GM12878 (cell line): ENCODE measurements at regions not wholly inside any gene's neighbourhood (a gene's known extent, or its start where the extent isn't known, plus 50 kb on each side); places are given as distances from the start of the nearest gene placed in this dataset.

Experiments
- IKZF2 ChIP-seq, 2 experiments: fragments of 450-650 bp; IDR thresholded peaks; 2 replicates each; pipeline ENCODE4 v1.6.1; 2017; ENCODE audit warnings: mild to moderate bottlenecking in 2 of 2, moderate library complexity in 2 of 2
- NFYB ChIP-seq: IDR thresholded peaks from 2 replicates; pipeline ENCODE4 v1.6.1; 2011; ENCODE audit warnings: low read depth, mild to moderate bottlenecking, low read length, improper control_type of control experiment, moderate library complexity; ENCODE audit not compliant: insufficient read depth
- RAD21 ChIP-seq: IDR thresholded peaks from 2 replicates; pipeline ENCODE4 v1.6.1; 2011; ENCODE audit warnings: mild to moderate bottlenecking, low read depth, low read length, moderate library complexity; ENCODE audit not compliant: insufficient read depth
- SUZ12 ChIP-seq: fragments of 200-600 bp; sonication (generic); IDR thresholded peaks from one replicate; pipeline ENCODE4 v1.6.1; 2018; ENCODE audit warnings: antibody characterized with exemption, mild to moderate bottlenecking; ENCODE audit not compliant: unreplicated experiment
- TF ChIP-seq, protein P1 (sequence below), 3 experiments: IDR thresholded peaks in 2 of 3; conservative IDR thresholded peaks in 1 of 3; 2 replicates each; pipeline ENCODE4 v1.5.1; 2011; ENCODE audit warnings: low read depth in 3 of 3, low read length in 3 of 3, mild to moderate bottlenecking in 3 of 3, control low read depth in 2 of 3, moderate library complexity in 2 of 3, inconsistent platforms in 1 of 3, mixed read lengths in 1 of 3; ENCODE audit not compliant: control insufficient read depth in 2 of 3, insufficient read depth in 1 of 3; ENCODE audit errors: extremely low read depth in 1 of 3
- TF ChIP-seq, protein P2 (sequence below): fragments of 450-650 bp; IDR thresholded peaks from 2 replicates; pipeline ENCODE4 v1.6.1; 2017; ENCODE audit warnings: mild to moderate bottlenecking, low read depth, inconsistent platforms; ENCODE audit not compliant: poor library complexity, severe bottlenecking

DNA sequence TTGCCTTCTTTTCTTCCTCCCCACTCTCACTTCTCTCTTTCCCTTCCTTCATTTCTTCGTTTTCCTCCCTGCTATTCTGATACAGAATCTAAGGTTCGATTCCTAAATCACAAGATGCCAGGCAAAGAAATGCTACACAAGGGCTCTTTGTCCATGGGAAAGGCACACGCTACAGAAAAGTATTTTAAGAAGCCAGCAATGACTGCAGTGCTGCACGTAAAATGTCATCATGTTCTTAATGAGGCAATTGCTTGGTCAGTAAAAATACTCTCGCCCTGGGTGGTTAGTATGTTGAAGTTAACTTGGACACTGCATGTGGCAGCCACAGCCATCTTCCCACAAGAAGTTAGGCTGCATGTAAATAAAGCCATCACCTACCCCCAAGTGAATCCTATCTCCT lies 178.4 kb downstream of the DHX15 start:
- TF ChIP-seq, protein P1, sequence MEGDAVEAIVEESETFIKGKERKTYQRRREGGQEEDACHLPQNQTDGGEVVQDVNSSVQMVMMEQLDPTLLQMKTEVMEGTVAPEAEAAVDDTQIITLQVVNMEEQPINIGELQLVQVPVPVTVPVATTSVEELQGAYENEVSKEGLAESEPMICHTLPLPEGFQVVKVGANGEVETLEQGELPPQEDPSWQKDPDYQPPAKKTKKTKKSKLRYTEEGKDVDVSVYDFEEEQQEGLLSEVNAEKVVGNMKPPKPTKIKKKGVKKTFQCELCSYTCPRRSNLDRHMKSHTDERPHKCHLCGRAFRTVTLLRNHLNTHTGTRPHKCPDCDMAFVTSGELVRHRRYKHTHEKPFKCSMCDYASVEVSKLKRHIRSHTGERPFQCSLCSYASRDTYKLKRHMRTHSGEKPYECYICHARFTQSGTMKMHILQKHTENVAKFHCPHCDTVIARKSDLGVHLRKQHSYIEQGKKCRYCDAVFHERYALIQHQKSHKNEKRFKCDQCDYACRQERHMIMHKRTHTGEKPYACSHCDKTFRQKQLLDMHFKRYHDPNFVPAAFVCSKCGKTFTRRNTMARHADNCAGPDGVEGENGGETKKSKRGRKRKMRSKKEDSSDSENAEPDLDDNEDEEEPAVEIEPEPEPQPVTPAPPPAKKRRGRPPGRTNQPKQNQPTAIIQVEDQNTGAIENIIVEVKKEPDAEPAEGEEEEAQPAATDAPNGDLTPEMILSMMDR (IDR thresholded peaks at IDR 0.05 in 2 of 3, conservative IDR thresholded peaks at IDR 0.05 in 1 of 3; ENCODE audit: control insufficient read depth in 2 of 3, extremely low read depth in 1 of 3, insufficient read depth in 1 of 3, low read depth in 3 of 3, low read length in 3 of 3), result no peak
- TF ChIP-seq SUZ12, result no peak
- no peak for TF ChIP-seq RAD21
- TF ChIP-seq, protein P2, sequence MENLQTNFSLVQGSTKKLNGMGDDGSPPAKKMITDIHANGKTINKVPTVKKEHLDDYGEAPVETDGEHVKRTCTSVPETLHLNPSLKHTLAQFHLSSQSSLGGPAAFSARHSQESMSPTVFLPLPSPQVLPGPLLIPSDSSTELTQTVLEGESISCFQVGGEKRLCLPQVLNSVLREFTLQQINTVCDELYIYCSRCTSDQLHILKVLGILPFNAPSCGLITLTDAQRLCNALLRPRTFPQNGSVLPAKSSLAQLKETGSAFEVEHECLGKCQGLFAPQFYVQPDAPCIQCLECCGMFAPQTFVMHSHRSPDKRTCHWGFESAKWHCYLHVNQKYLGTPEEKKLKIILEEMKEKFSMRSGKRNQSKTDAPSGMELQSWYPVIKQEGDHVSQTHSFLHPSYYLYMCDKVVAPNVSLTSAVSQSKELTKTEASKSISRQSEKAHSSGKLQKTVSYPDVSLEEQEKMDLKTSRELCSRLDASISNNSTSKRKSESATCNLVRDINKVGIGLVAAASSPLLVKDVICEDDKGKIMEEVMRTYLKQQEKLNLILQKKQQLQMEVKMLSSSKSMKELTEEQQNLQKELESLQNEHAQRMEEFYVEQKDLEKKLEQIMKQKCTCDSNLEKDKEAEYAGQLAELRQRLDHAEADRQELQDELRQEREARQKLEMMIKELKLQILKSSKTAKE, result no peak
- TF ChIP-seq IKZF2 (IDR thresholded peaks at IDR 0.05), result no peak
- no peak for TF ChIP-seq NFYB
